Glomerular visceral epithelial cell (primary cell): ENCODE measurements at regions not wholly inside any gene's neighbourhood (a gene's known extent, or its start where the extent isn't known, plus 50 kb on each side); places are given as distances from the start of the nearest gene placed in this dataset.

Experiments
- DNase-seq: peaks from one replicate; pipeline ENCODE4 v3.0.0-alpha.2; 2016; ENCODE audit errors: extremely low spot score

DNA sequence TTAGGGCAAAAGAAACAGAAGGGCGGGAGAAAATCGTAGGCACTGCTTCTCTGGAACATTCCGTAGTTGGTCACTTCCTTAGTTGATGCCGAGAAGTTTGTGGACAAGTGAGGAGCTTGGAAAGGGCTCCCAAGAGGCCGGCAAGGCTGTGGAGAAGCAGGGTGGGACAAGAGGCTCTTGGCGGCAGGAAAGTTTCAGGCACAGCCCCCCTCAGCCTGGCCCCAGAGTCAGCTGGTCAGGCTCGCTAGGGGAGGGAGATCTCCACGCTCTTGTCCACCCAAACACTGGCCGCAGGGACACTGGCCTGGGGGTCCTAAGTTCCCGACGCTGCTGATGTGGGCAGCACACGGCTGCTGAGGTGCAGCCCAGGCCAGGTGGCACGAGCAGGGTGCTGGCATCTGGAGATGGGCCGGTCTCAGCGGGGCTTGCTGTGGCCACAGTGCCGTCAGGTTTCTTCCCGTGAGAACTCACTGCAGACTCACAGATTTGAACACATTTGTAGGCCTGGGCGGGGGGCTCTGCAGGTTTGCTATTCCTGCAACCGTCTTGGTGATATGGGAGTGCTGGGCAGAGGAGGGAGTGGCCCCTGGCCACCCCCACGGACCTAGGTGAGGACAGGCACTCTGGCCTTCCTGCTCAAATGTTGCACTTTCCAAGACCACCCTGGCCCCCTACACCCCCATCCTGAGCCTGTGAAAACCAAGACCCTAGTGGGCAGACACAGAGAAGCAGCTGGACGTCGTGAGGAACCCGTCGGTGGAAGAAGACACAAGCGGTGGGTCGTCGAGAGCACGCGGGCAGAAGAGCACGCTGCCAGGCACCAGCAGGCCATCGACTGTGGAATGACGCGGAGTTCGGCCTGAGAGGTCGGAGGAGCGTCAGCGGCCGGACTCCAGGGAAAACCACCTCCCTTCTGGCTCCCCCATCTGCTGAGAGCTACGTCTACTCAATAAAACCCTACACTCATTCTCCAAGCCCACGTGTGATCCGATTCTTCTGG lies 160.1 kb downstream of the ERMARD start:
- no peak for DNase-seq

DNA sequence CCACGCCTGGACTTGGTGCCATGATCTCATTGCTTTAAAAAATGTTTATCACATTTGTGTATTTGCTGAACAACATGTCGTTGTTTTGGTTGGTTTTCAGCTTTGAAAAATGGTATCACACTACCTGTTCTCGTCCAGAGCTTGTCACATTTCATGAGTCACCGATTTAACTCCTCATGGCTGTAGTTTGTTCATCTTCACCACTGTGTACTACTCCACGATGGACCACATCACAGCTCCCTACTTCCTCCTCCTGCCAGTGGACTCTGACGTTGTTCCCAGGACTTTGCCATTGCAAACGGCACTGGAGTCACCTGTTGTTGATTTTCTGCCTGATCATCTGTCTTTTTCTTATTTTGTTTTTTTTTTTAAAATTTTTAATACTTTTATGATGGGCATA lies 157.7 kb downstream of the ERMARD start:
- no peak for DNase-seq

DNA sequence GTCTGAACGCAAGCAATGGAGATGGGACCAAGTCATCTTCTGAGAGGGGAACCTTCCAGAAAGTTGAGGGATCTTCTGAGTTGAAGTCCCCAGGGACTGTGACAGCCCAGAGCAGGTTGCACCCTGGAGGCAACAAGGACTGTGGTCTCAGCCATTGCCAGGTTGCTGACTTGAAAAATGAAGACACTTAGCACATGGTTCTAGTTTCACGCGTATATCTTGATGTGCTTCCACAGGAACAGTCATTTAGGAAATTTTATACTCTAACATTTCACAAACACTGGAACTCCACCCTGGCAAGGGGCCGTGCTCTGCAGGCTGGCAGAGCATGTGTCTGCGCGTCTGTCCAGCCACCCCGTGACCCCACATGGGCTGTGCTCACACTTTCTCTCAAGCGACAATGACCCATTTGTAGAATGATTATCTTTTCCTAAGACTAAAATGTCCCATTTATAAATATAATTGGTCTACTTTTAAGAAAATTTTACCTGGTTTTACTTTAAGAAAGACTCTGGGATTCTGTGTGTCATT lies 157.0 kb downstream of the ERMARD start:
- DNase-seq = no peak

DNA sequence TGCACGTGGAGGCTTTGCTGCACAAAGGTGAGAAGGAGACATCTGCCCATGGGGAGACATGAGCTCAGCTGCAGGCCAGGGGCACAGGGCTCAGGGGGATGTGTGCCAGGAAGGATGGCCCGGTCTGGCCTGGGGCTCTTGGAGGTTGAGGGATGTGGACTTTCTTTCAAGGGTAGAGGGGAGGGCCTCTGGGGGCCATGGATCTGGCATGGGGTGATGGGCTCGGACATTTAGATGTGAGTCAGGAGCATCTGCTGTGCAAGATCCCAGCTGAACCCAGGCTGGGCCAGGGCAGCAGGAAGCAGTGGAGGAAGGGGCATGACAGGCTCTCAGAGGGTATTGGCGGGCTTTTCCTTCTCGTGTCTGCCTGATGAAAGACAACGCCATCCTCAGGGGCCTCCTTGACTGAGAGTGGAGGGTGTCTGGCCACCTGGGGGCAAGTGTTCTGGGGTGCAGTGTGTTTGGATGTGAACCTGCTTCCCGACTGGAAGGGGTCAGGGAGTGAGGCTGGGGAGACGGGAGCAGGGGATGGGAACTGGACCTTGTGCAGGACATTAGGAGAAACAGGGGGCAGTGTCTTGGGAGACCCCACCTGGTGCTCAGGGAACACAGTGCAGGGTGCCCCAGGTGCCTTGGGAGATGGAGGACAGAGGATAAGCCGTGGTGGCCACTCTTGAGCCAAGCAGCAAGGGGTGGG lies 156.1 kb downstream of the ERMARD start:
- DNase-seq = no peak

DNA sequence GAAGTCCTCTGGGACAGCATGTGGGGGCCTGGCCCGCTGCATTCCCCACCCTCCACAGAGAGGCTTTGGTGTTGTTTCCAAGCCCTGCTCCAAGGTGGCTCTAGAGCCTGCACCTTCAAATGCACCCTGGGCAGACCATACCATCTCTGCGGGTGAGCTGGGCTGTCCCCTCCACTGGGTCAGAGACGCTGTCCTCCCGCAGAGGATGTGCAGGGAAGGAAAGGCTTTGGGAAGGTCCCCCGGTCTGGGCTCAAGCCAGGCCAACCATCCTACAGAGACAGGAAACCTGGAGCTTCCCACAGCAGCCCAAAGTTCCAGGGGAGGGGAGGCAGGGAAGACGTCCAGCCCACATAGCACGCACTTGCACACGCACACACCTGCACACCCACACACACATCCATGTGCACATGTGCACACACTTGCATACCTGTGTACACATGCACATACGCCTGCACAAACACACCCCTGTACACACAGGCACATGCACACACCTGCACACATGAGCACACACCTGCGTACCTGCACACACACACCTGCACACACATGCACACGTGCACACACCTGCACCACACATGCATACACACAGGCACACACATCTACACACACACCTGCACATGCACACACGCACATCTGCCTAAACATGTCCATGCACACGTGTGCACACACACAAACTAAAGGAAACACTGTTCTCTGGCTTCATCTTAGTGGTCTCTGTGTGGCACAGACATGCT lies 155.4 kb downstream of the ERMARD start:
- DNase-seq = no peak

DNA sequence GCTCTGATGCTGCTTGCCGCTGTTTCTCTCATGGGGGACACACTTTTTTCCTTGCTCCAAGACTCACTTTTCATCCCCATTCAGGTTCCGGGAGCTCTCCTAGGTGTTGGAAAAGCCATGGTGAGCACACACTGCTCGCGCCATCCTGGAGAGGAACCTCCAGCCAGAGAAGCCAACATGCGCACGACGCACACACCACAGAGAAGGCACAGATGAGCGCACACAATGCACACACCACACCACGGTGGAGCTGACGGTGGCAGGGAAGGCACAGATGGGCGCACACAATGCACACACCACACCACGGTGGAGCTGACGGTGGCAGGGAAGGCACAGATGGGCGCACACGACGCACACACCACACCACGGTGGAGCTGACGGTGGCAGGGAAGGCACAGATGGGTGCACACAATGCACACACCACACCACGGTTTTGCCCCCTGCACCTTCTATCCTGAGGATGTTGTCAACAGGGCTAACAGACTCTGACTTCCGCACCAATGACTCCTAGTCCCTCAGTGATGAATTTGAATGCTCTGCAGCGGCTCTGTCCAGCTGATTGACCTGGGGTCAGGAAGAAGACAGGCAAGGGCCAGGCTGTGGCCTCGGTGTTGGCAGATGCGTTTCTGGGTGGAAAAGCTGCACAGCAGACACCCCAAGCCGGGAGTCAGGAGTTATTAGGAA lies 154.7 kb downstream of the ERMARD start:
- DNase-seq = no peak

DNA sequence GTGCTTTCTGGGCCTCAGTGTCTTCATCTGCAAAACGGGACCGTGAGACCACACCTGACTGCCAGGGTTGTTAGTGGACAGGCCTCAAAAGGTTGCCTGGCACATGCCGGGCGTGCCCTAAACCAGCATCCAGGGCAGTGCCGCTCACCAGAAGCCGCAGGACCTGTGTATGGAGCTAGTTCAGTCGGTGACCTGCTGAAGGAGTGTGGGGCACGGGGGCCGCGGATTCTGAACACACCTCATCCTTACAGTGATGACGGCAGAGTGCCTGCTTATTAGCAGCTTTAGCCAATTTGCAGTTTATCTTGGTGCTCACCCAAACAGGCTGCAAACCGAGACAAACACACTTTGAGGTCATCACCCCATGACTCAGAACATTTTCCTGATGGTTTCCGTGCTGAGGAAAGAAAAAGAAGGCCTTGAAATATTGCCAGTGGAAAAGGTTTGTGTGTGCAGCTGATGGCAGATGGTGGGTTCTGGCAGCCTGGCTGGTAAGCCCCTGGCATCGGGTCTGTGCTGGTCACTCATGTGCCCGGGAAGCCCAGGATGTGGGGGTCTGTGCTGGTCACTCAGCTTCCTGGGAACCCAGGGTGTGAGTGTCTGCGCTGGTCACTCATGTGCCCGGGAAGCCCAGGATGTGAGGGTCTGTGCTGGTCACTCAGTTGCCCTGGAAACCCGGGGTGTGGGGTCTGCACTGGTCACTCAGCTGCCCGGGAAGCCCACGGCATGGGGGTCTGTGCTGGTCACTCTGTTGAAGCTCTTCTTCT lies 153.8 kb downstream of the ERMARD start:
- DNase-seq = no peak

DNA sequence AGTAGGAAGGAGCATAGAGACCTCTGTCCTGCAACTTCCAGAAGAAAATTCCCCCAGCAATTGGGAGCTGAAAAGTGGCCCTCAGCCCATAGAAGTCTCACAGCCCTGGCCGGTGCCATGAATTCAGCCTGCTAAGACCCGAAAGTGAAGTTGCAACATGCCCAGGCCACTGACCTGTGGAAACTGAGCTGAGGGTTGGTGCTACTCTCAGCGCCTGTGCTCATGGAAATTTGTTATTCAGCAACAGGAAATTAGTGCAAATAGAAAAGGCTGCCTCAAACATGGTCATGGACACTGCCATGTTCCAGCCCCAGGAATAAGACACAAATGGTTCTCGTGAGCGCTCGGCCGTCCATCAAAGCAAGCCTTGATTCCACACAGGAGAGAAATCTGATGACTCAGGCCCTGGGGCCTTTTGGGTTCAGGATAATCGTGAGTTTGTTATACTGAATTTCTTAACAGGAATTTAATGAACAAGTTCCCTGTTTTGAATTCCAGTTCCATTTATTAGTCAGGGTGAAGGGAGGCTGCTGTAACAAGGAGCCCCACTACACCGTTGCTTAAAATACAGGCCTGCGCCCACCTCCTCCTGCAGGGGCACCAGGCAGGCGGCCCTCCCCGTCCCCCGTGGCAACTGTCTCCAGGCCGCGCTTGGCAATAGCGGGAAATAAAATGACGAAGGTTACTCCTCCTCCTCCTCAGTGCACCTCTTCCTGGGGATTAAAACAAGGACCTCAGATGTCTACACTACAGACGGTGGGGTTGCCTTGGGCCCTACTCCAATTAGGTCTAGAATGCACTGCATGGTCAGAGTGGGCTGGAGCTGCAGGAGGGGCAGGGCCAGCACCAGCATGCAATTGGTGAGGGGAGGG lies 152.9 kb downstream of the ERMARD start:
- no peak for DNase-seq

DNA sequence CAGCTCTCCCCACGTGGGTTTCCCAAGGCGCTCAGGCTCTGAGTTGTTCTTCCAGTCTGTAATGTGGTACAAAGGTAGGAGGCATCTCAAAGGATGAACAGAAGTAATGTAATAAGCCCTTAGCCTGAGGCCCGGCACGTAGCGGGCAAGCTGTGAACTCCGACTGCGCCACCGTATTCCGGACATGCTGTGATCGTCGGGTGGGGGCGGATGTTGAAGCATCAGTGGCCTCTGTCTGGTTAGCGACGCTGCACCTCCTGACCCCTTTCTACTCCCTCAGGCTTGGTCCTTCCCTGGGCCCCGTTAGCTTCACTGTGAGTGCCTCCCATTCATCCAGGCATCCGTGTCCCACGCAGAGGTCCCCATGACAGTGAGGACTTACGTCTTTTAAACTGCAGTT lies 151.7 kb downstream of the ERMARD start:
- no peak for DNase-seq

DNA sequence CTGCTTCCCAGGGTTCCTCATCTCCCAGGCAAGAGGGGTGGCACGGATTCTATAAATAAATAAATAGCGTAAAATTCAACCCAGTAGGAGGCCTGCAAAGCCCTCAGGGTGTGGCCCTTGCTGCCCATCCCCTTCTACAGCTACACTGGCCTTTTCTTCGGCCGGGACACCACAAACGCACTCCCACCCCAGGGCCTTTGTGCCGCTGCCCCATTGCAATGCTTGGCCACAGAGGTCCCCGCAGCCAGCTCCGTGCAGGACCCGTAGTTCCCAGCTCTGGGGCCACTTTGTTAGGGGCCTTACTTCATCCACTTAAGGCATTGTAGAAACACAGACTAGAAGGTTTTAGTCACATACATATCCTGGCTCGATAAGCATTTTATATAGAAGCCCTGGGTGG lies 151.2 kb downstream of the ERMARD start:
- DNase-seq = no peak

DNA sequence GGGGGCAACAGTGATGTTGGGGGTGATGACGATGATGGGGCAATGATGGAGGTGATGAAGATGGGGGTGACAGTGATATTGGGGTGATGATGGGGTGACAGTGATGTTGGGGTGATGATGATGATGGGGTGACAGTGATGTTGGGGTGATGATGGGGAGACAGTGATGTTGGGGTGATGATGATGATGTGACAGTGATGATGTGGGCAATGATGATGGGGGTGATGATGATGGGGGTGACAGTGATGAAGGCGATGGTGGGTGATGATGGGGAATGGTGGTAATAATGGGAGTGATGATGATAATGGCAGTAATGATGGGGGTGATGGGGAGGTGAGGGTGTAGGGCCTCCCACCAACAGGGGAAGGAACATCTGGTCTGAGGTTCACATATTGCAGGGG lies 150.6 kb downstream of the ERMARD start:
- no peak for DNase-seq

DNA sequence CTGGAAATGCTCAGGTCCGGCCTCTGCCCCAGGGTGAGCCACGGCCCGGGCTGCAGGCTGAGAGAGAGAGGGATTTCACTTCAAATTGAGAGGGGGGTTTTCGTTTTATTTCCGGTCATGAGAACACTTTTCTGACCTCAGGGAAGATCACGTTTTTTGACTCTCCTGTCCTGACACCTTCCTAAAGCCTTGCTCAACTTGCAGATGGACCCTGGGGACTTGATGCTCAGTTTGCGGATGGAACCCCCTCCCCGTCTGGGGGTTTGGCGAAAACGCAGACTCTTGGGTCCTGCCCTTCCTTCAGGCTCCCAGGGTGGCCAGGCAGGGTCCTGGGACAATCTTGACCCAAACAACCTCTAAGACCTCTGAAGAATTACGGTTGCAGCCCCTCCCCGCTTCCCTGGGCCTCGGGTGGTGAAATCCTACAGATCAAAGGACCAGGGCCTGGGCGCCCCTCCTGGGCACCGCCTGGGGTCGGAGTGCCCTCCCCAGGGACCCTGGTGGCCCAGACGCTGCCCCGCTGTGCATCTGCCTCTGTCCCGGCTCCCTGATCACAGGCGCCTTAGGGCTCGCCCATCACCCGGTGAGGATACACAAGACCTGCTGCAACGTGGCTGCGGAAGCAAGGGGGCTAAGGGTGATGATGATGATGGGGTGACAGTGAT lies 148.2 kb downstream of the ERMARD start:
- DNase-seq = no peak

DNA sequence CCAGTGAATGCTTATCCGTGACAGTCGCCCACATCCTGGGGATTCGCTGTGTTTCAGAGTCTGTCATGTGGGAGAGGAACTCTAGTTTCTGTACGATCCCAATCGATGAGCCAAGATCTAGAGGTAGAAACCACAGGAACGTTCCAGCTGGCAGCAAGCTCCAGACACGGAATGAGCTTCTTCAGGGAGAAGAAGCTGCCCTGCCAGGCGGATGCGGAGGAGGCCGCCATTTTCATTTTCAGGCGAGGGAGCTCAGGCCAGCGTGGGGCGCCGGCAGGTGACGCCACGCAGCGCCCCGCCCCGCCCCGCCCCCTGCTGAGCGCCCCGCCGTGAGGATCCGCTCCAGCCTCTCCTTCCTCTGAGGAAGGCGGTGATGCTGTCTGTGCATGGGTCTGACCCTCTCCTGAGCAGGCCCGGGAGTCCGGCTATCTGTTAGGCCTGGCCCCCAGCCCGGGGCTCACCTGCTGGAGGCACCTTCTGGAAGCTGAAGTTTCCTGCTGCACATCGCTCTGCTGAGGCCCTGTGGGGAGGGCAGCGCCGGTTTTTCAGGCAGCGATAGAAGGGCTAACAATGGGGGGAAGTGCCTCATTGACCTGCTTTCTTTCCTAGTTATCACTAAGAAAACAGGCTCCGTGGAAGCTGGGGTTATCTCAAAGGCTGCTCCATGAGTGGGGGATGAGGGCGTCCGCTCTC lies 147.5 kb downstream of the ERMARD start:
- no peak for DNase-seq

DNA sequence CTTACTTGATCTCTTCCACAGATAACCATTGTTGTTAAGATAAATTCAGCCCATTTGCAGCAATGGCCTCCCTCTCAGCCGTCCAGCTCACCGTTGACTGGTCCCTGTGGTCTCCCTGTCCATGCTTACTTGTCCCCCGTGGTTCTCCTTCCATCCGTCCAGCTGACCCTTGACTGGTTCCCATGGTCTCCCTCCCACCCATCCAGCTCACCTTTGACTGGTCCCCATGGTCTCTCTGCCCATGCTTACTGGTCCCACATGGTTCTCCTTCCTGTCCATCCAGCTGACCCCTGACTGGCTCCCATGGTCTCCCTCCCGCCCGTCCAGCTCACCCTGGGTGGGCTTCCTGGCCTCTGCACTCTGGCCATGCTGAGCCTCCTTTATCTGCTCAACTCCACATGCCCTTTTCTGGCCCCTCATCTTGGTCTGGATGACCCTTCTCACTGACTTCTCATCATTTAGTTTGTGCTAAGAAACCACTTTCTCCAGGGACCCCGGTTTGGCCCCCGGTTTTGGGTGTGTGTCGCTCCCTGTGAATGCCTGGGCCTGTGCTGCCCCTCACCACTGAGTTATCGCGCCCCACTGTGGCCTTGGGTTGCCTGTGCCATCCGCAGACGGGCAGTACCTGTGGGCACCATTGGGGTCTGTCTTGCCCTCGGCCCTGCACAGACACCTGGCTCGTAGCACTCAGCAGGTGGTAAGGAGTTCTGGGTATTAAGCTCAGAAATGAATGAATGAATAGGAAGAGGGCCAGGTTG lies 146.4 kb downstream of the ERMARD start:
- no peak for DNase-seq

DNA sequence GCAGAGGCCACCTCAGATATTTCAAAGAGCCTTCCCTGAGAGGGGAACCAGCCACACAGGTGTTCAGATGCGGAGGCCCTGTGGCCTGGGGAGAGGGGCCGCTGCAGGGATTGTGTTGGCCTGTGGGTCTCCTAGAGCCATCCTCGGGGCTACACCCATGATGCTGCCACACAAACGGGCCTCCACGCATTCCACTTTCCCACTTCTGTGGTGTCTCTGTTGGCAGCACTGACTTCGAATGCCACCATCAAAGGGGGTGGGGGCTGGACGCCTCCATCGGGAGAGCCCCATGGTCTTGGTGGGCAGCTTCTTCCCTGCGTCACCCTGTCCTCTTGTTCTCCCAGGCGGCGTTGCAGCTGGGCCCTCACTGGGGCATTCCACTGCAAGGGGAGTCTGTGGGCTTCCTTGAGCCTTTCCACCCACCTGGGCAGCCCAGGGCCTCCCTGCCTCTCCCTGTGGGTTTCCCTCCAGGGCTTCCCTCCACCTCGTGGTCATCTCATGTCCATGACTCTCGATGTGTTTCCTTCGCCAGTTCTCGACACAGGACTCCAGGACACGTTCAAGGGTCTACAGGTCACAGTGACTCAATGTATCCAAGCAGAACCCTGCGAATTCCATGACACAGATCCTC lies 145.5 kb downstream of the ERMARD start:
- no peak for DNase-seq

DNA sequence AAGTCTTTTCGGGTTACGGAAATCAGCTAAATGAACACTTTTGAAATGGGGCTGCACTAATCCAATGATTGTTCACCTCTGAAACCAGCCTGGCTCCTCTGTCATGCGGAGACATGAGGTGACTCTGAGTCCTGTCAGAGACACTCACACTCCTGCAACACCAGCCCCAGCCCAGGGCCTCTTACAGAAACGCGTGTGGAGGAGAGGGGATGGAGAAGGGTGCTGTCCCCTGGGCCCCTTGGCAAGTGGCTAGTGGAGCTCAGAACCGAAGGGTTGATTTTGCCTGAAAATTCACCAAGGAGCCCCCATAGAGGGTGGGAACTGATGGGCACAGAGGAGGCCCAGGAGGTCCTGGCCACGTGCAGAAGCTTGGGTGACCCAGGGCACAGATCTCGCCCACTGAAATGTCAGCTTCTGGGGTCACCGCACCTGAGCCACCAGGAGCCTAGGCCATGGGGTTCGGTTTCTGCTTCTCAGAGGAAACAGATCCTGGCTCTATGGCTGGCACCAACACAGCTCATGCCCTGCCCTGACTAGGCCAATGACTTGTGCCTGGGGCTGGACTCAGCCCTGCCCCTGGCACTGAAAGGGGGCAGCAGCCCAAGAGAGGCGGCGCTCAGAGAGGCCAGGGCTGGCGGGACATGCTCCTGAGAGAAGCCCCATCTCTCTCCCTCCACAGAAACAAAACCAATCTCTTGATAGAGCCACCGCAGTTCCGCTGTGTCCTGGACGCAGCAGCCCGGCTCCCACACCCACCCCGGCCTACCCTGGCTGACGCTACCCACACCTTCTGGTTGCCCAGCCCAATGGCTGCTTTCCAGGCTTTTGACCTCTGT lies 144.7 kb downstream of the ERMARD start:
- no peak for DNase-seq
